Neural cell (in vitro differentiated cells): ENCODE measurements at regions not wholly inside any gene's neighbourhood (a gene's known extent, or its start where the extent isn't known, plus 50 kb on each side); places are given as distances from the start of the nearest gene placed in this dataset.

ENCODE experiments used
- H2AFZ ChIP-seq: fragments of 200-600, 300-800 bp; sonication (generic), shearing (Covaris generic); 2 replicates; pipeline ENCODE4 v1.6.0; 2014; ENCODE audit warnings: low read depth, mild to moderate bottlenecking, antibody characterized with exemption, low read length, moderate library complexity
- H3F3A ChIP-seq: fragments of 200-600 bp; shearing (Covaris generic); 2 replicates; pipeline ENCODE4 v1.6.1; 2016; ENCODE audit warnings: mild to moderate bottlenecking, moderate library complexity, mixed read lengths, antibody characterized with exemption, low read length; ENCODE audit not compliant: insufficient read depth, poor library complexity, severe bottlenecking
- H3K27ac ChIP-seq: fragments of 200-600, 300-800 bp; sonication (generic), shearing (Covaris generic); 2 replicates; pipeline ENCODE4 v1.5.1; 2014; ENCODE audit warnings: mild to moderate bottlenecking, low read length, moderate library complexity
- H3K27me3 ChIP-seq: fragments of 300-800, 200-600 bp; sonication (generic), shearing (Covaris generic); 2 replicates; pipeline ENCODE4 v1.6.0; 2014; ENCODE audit warnings: mild to moderate bottlenecking, low read depth, low read length, moderate library complexity; ENCODE audit not compliant: insufficient read depth
- H3K36me3 ChIP-seq: fragments of 300-800, 200-600 bp; sonication (generic), shearing (Covaris generic); 2 replicates; pipeline ENCODE4 v1.5.1; 2014; ENCODE audit warnings: mild to moderate bottlenecking, antibody characterized with exemption, low read length, moderate library complexity; ENCODE audit not compliant: insufficient read depth
- H3K4me2 ChIP-seq: fragments of 300-800, 200-600 bp; sonication (generic), shearing (Covaris generic); 2 replicates; pipeline ENCODE4 v1.6.0; 2014; ENCODE audit warnings: mild to moderate bottlenecking, low read length
- H3K4me3 ChIP-seq: fragments of 300-800, 200-600 bp; sonication (generic), shearing (Covaris generic); 2 replicates; pipeline ENCODE4 v1.5.1; 2014; ENCODE audit warnings: mild to moderate bottlenecking, low read length, moderate library complexity
- H3K79me2 ChIP-seq: fragments of 200-600 bp; shearing (Covaris generic); replicated peaks from 2 replicates; pipeline ENCODE4 v1.6.0; 2014; ENCODE audit warnings: mild to moderate bottlenecking, low read length, moderate library complexity; ENCODE audit not compliant: insufficient read depth
- H3K9ac ChIP-seq: fragments of 300-800, 200-600 bp; sonication (generic), shearing (Covaris generic); 2 replicates; pipeline ENCODE4 v1.6.1; 2016; ENCODE audit warnings: mild to moderate bottlenecking, low read length, mixed read lengths
- H3K9me2 ChIP-seq: fragments of 200-600 bp; shearing (Covaris generic); 2 replicates; pipeline ENCODE4 v1.6.1; 2016; ENCODE audit warnings: mild to moderate bottlenecking, low read length, mixed read lengths; ENCODE audit not compliant: insufficient read depth
- H3K9me3 ChIP-seq: fragments of 200-600, 300-800 bp; sonication (generic), shearing (Covaris generic); 2 replicates; pipeline ENCODE4 v1.6.1; 2016; ENCODE audit warnings: mild to moderate bottlenecking, mixed run types, low read length, moderate library complexity, mixed read lengths
- H4K20me1 ChIP-seq: fragments of 200-600 bp; shearing (Covaris generic); 2 replicates; pipeline ENCODE4 v1.6.1; 2016; ENCODE audit warnings: mild to moderate bottlenecking, mixed run types; ENCODE audit not compliant: insufficient read depth
- CTCF ChIP-seq: fragments of 450-650 bp; IDR thresholded peaks from 2 replicates; pipeline ENCODE4 v1.5.1; 2014; ENCODE audit warnings: antibody characterized with exemption, mild to moderate bottlenecking, moderate library complexity; ENCODE audit not compliant: poor library complexity, severe bottlenecking
- EP300 ChIP-seq: fragments of 450-650 bp; conservative IDR thresholded peaks from 2 replicates; pipeline ENCODE4 v1.6.1; 2014; ENCODE audit warnings: antibody characterized with exemption, mild to moderate bottlenecking, moderate library complexity; ENCODE audit not compliant: poor library complexity, severe bottlenecking
- EZH2 ChIP-seq: fragments of 200-600, 300-800 bp; shearing (Covaris generic), sonication (generic); IDR thresholded peaks from 2 replicates; pipeline ENCODE4 v1.6.1; 2014; ENCODE audit warnings: antibody characterized with exemption, low read length, borderline replicate concordance, mild to moderate bottlenecking; ENCODE audit not compliant: insufficient read depth, poor library complexity, severe bottlenecking
- MXI1 ChIP-seq: fragments of 450-650 bp; conservative IDR thresholded peaks from 2 replicates; pipeline ENCODE4 v1.6.1; 2014; ENCODE audit warnings: antibody characterized with exemption, mild to moderate bottlenecking; ENCODE audit not compliant: poor library complexity, severe bottlenecking
- POLR2AphosphoS5 ChIP-seq: IDR thresholded peaks from 2 replicates; pipeline ENCODE4 v1.6.1; 2012
- RAD21 ChIP-seq: fragments of 450-650 bp; conservative IDR thresholded peaks from 2 replicates; pipeline ENCODE4 v1.6.1; 2014; ENCODE audit warnings: antibody characterized with exemption, mild to moderate bottlenecking, moderate library complexity
- REST ChIP-seq: IDR thresholded peaks from 2 replicates; pipeline ENCODE4 v1.6.1; 2012; ENCODE audit warnings: borderline replicate concordance
- SMC3 ChIP-seq: fragments of 450-650 bp; conservative IDR thresholded peaks from 2 replicates; pipeline ENCODE4 v1.6.1; 2014; ENCODE audit warnings: antibody characterized with exemption, mild to moderate bottlenecking, moderate library complexity; ENCODE audit not compliant: poor library complexity
- TAF1 ChIP-seq: IDR thresholded peaks from 2 replicates; pipeline ENCODE4 v1.6.1; 2012; ENCODE audit warnings: low read depth

- no peak overlapping the region for H3K27ac ChIP-seq
- no peaks in the 10 kb centered on the region for H3K27me3 ChIP-seq
- no peak overlapping the region for H3K4me2 ChIP-seq
- H3K4me3 ChIP-seq = no peak overlapping the region
- H3K9me3 ChIP-seq = no peaks in the 10 kb centered on the region
- H3K79me2 ChIP-seq = no peaks in the 10 kb centered on the region
- H3K36me3 ChIP-seq = no peaks in the 10 kb centered on the region
- TF ChIP-seq TAF1 (no peak), EP300 (no peak), MXI1 (no peak), POLR2AphosphoS5 (no peak), SMC3 (no peak), RAD21 (no peak), EZH2 (no peak), CTCF (no peak), REST (no peak)
- no peaks in the 10 kb centered on the region for H3F3A ChIP-seq
- H4K20me1 ChIP-seq = no peaks in the 10 kb centered on the region
- H2AFZ ChIP-seq = no peak overlapping the region
- H3K9ac ChIP-seq = no peak overlapping the region
- H3K9me2 ChIP-seq = no peaks in the 10 kb centered on the region
Measured at GRCh38 chr17:71548540-71549190, 572.2 kb upstream of the SOX9 start.

GRCh38 chr17:71550675-71551074, 570.1 kb upstream of the SOX9 start:
- Histone ChIP-seq H3K9me3 (no peaks in the 10 kb centered on the region), H3K4me2 (no peak overlapping the region), H3K4me3 (no peak overlapping the region), H4K20me1 (no peaks in the 10 kb centered on the region), H3K9me2 (no peaks in the 10 kb centered on the region), H2AFZ (no peak overlapping the region), H3K27ac (no peak overlapping the region), H3K36me3 (no peaks in the 10 kb centered on the region), H3K27me3 (no peaks in the 10 kb centered on the region), H3K79me2 (no peaks in the 10 kb centered on the region), H3K9ac (no peak overlapping the region), H3F3A (no peaks in the 10 kb centered on the region)
- no peak for TF ChIP-seq TAF1
- TF ChIP-seq MXI1 = no peak
- TF ChIP-seq RAD21 = no peak
- TF ChIP-seq REST = no peak
- no peak for TF ChIP-seq SMC3
